GM23338 (cell line): ENCODE measurements at regions not wholly inside any gene's neighbourhood (a gene's known extent, or its start where the extent isn't known, plus 50 kb on each side); places are given as distances from the start of the nearest gene placed in this dataset.
"Not testable (repeated sequence)": the region's sequence is repeated elsewhere in the genome, so short reads cannot be mapped to it uniquely, and the experiment has no call there.

ENCODE experiments used
- ATAC-seq: fragments of 200-7000 bp; cut with Tn5 transposase; 3 replicates; pipeline ENCODE4 v1.9.1; 2020
- DNase-seq: peaks from one replicate; pipeline ENCODE4 v3.0.0-alpha.2; 2015; ENCODE audit warnings: low spot score
- H2AFZ ChIP-seq: fragments of 200-600 bp; sonication (generic); 2 replicates; pipeline ENCODE4 v1.8.0; 2016; ENCODE audit warnings: antibody characterized with exemption, mild to moderate bottlenecking, moderate library complexity
- H3F3A ChIP-seq: fragments of 200-600 bp; sonication (generic); replicated peaks from 2 replicates; pipeline ENCODE4 v1.8.0; 2017; ENCODE audit warnings: antibody characterized with exemption, mixed run types, low read depth
- H3K27ac ChIP-seq: fragments of 200-600 bp; sonication (generic); 2 replicates; pipeline ENCODE4 v1.6.1; 2016; ENCODE audit warnings: low read depth
- H3K27me3 ChIP-seq: fragments of 200-600 bp; sonication (generic); 2 replicates; pipeline ENCODE4 v1.8.0; 2016; ENCODE audit warnings: mild to moderate bottlenecking, mixed run types, moderate library complexity; ENCODE audit not compliant: insufficient read depth
- H3K36me3 ChIP-seq: fragments of 200-600 bp; sonication (generic); 2 replicates; pipeline ENCODE4 v1.8.0; 2016; ENCODE audit warnings: mild to moderate bottlenecking; ENCODE audit not compliant: insufficient read depth
- H3K4me1 ChIP-seq: fragments of 200-600 bp; sonication (generic); 2 replicates; pipeline ENCODE4 v1.8.0; 2016; ENCODE audit warnings: mild to moderate bottlenecking, moderate library complexity; ENCODE audit not compliant: insufficient read depth
- H3K4me2 ChIP-seq: fragments of 200-600 bp; sonication (generic); 2 replicates; pipeline ENCODE4 v1.7.1; 2017; ENCODE audit warnings: mixed run types
- H3K4me3 ChIP-seq: fragments of 200-600 bp; sonication (generic); 2 replicates; pipeline ENCODE4 v1.6.1; 2016; ENCODE audit warnings: mixed run types
- H3K79me2 ChIP-seq: fragments of 200-600 bp; sonication (generic); replicated peaks from 2 replicates; pipeline ENCODE4 v1.8.0; 2017; ENCODE audit warnings: mild to moderate bottlenecking; ENCODE audit not compliant: insufficient read depth
- H3K9me2 ChIP-seq: fragments of 200-600 bp; sonication (generic); 2 replicates; pipeline ENCODE4 v1.8.0; 2017; ENCODE audit not compliant: insufficient read depth
- H4K20me1 ChIP-seq: fragments of 200-600 bp; sonication (generic); replicated peaks from 2 replicates; pipeline ENCODE4 v1.8.0; 2017; ENCODE audit warnings: mild to moderate bottlenecking; ENCODE audit not compliant: insufficient read depth
- H3K27ac Mint-ChIP-seq: 2 replicates; pipeline ENCODE4 v1.8.0; 2020; ENCODE audit warnings: inconsistent platforms, mild to moderate bottlenecking, moderate library complexity, mixed read lengths
- H3K27me3 Mint-ChIP-seq: 3 replicates; pipeline ENCODE4 v1.8.0; 2022; ENCODE audit warnings: low read depth, mild to moderate bottlenecking, moderate library complexity, mixed read lengths, inconsistent platforms; ENCODE audit not compliant: insufficient read depth, poor library complexity
- H3K36me3 Mint-ChIP-seq: 3 replicates; pipeline ENCODE4 v1.8.0; 2021; ENCODE audit warnings: low read depth, mild to moderate bottlenecking, inconsistent platforms, moderate library complexity, mixed read lengths
- H3K4me1 Mint-ChIP-seq: 3 replicates; pipeline ENCODE4 v1.8.0; 2020; ENCODE audit warnings: mild to moderate bottlenecking, inconsistent platforms, mixed read lengths
- H3K4me3 Mint-ChIP-seq: 3 replicates; pipeline ENCODE4 v1.8.0; 2021; ENCODE audit warnings: moderate library complexity, mild to moderate bottlenecking, inconsistent platforms, mixed read lengths
- H3K9me3 Mint-ChIP-seq: 3 replicates; pipeline ENCODE4 v1.8.0; 2020; ENCODE audit warnings: moderate library complexity, mild to moderate bottlenecking, inconsistent platforms, mixed read lengths
- STAT1 ChIP-seq: IDR thresholded peaks from one replicate; pipeline ENCODE4 v1.6.1; 2016; ENCODE audit warnings: antibody characterized with exemption; ENCODE audit not compliant: unreplicated experiment
- TF ChIP-seq, protein P1 (sequence below), 2 experiments: fragments of 200-600 bp in 1 of 2; sonication (generic) in 1 of 2; conservative IDR thresholded peaks; 2 replicates each; pipeline versions ENCODE4 v1.5.1 to v1.6.1; 2016 to 2017; ENCODE audit warnings: antibody characterized with exemption in 2 of 2, low read depth in 2 of 2, mild to moderate bottlenecking in 2 of 2, moderate library complexity in 1 of 2

GRCh38 chr3:26280517-26280916, 342.1 kb upstream of the LRRC3B start:
- DNase-seq (peak; percentile 46), ATAC-seq (peak; percentile 29; the same call in 1 of the 3 replicates)
- Mint-ChIP-seq H3K9me3 (peaks cover 46% of the 10 kb centered on the region), H3K36me3 (peaks cover 43% of the 10 kb centered on the region), H3K4me3 (no peak overlapping the region), H3K27me3 (no peaks in the 10 kb centered on the region), H3K27ac (no peak overlapping the region), H3K4me1 (no peaks in the 10 kb centered on the region)
- peaks cover 8% of the 10 kb centered on the region; the same call in 1 of the 2 replicates for H3K9me2 ChIP-seq
- H2AFZ ChIP-seq = no peak overlapping the region
- no peaks in the 10 kb centered on the region for H3K27me3 ChIP-seq
- H3K36me3 ChIP-seq = peaks cover 11% of the 10 kb centered on the region
- no peak overlapping the region for H3K4me3 ChIP-seq
- H4K20me1 ChIP-seq = no peaks in the 10 kb centered on the region
- H3K4me1 ChIP-seq = no peaks in the 10 kb centered on the region
- no peak overlapping the region for H3K4me2 ChIP-seq
- H3K79me2 ChIP-seq = no peaks in the 10 kb centered on the region
- no peak for TF ChIP-seq STAT1
- TF ChIP-seq, protein P1, sequence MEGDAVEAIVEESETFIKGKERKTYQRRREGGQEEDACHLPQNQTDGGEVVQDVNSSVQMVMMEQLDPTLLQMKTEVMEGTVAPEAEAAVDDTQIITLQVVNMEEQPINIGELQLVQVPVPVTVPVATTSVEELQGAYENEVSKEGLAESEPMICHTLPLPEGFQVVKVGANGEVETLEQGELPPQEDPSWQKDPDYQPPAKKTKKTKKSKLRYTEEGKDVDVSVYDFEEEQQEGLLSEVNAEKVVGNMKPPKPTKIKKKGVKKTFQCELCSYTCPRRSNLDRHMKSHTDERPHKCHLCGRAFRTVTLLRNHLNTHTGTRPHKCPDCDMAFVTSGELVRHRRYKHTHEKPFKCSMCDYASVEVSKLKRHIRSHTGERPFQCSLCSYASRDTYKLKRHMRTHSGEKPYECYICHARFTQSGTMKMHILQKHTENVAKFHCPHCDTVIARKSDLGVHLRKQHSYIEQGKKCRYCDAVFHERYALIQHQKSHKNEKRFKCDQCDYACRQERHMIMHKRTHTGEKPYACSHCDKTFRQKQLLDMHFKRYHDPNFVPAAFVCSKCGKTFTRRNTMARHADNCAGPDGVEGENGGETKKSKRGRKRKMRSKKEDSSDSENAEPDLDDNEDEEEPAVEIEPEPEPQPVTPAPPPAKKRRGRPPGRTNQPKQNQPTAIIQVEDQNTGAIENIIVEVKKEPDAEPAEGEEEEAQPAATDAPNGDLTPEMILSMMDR (conservative IDR thresholded peaks at IDR 0.05; ENCODE audit: low read depth in 2 of 2) = peak; percentile 48 to 52
- no peaks in the 10 kb centered on the region for H3F3A ChIP-seq
- H3K27ac ChIP-seq = no peak overlapping the region

GRCh38 chr3:26281284-26281985, 341.1 kb upstream of the LRRC3B start:
- Histone ChIP-seq H3K79me2 (no peaks in the 10 kb centered on the region), H2AFZ (no peak overlapping the region), H3K27me3 (no peaks in the 10 kb centered on the region), H3K4me2 (no peak overlapping the region), H3K36me3 (peaks cover 11% of the 10 kb centered on the region), H3F3A (no peaks in the 10 kb centered on the region), H3K9me2 (peaks cover 7% of the 10 kb centered on the region; the same call in 1 of the 2 replicates), H3K4me1 (no peaks in the 10 kb centered on the region), H3K4me3 (no peak overlapping the region), H4K20me1 (no peaks in the 10 kb centered on the region), H3K27ac (no peak overlapping the region)
- Mint-ChIP-seq H3K36me3 (peaks cover 51% of the 10 kb centered on the region), H3K4me3 (no peak overlapping the region), H3K4me1 (no peaks in the 10 kb centered on the region), H3K9me3 (peaks cover 54% of the 10 kb centered on the region), H3K27me3 (no peaks in the 10 kb centered on the region), H3K27ac (no peak overlapping the region)
- no peak for DNase-seq
- no peak for ATAC-seq
- TF ChIP-seq, protein P1 (conservative IDR thresholded peaks at IDR 0.05; ENCODE audit: low read depth in 2 of 2) = no peak

GRCh38 chr3:26284503-26284902, 338.1 kb upstream of the LRRC3B start:
- H3K27ac ChIP-seq, H3K27ac Mint-ChIP-seq, H2AFZ ChIP-seq, H3K4me2 ChIP-seq, H3K9me2 ChIP-seq, H3K4me1 Mint-ChIP-seq, H3F3A ChIP-seq, DNase-seq, ATAC-seq, H4K20me1 ChIP-seq, H3K4me3 Mint-ChIP-seq, H3K4me1 ChIP-seq, H3K79me2 ChIP-seq, H3K4me3 ChIP-seq, H3K27me3 Mint-ChIP-seq, H3K27me3 ChIP-seq: not testable (repeated sequence)
- Mint-ChIP-seq H3K36me3 (peaks cover 54% of the 10 kb centered on the region), H3K9me3 (peaks cover 60% of the 10 kb centered on the region)
- H3K36me3 ChIP-seq = peaks cover 11% of the 10 kb centered on the region
